ENCODE measurements at regions not wholly inside any gene's neighbourhood (a gene's known extent, or its start where the extent isn't known, plus 50 kb on each side); places are given as distances from the start of the nearest gene placed in this dataset.

- peaks cover 29% of the 10 kb centered on the region for H3K4me1 Mint-ChIP-seq (ENCODE audit: low read depth)
Measured at GRCh38 chr1:10916311-10916710, 96.1 kb upstream of the TARDBP start.

GRCh38 chr1:10916991-10917390 is 95.5 kb upstream of the TARDBP start:
- ATAC-seq (ENCODE audit: poor library complexity) (no peak), DNase-seq (no peak)
- CTCF ChIA-PET, result no interaction called here
- H3K27me3 ChIP-seq (ENCODE audit: control insufficient read depth in 1 of 2, insufficient read depth in 2 of 2, low read length in 2 of 2), result no peaks in the 10 kb centered on the region
- no peaks in the 10 kb centered on the region for H3K36me3 Mint-ChIP-seq (ENCODE audit: low read depth)
- intact Hi-C loops (cut with DNase I, micrococcal nuclease), result loop anchor here in 1 of 2 experiments (2.0 kb wide), 1 partner anchor 16 kb away; no protein-coding TSS in a partner anchor
- no peak overlapping the region for H3K27ac Mint-ChIP-seq
- peak overlapping the region; percentile 4 for H3K4me3 ChIP-seq (ENCODE audit: low read length)
- peaks cover 33% of the 10 kb centered on the region for H3K4me1 ChIP-seq (ENCODE audit: insufficient read depth, low read length)
- H3K9me3 Mint-ChIP-seq, result no peaks in the 10 kb centered on the region
- peak overlapping the region; percentile 50 for H3K4me3 Mint-ChIP-seq
- H3K27me3 Mint-ChIP-seq, result peaks cover 7% of the 10 kb centered on the region
- H3K36me3 ChIP-seq (ENCODE audit: insufficient read depth, low read length), result no peaks in the 10 kb centered on the region
- no peak for TF ChIP-seq CTCF (IDR thresholded peaks at IDR 0.05)
- POLR2A ChIA-PET, result interaction anchor here (0.8 to 2.5 kb wide), 3 partner anchors 15 to 71 kb away, joined by 3 to 7 read pairs (median 3); no protein-coding TSS in a partner anchor
- H3K9me3 ChIP-seq (ENCODE audit: control insufficient read depth in 1 of 2, insufficient read depth in 1 of 2, low read length in 2 of 2), result no peaks in the 10 kb centered on the region
- no peak overlapping the region for H3K27ac ChIP-seq (ENCODE audit: low read depth in 1 of 2, low read length in 2 of 2)
- H3K4me1 Mint-ChIP-seq (ENCODE audit: low read depth), result peaks cover 29% of the 10 kb centered on the region

More at GRCh38 chr1:10916311-10916710, 96.1 kb upstream of the TARDBP start:
- no peak for TF ChIP-seq CTCF (IDR thresholded peaks at IDR 0.05)
- no peak overlapping the region for H3K27ac ChIP-seq (ENCODE audit: low read depth in 1 of 2, low read length in 2 of 2)
- peaks cover 33% of the 10 kb centered on the region for H3K4me1 ChIP-seq (ENCODE audit: insufficient read depth, low read length)
- ChIA-PET CTCF (no interaction called here), POLR2A (interaction anchor here (0.8 kb wide), 1 partner anchor 16 kb away, joined by 3 read pairs; no protein-coding TSS in a partner anchor)
- Mint-ChIP-seq H3K9me3 (no peaks in the 10 kb centered on the region), H3K4me3 (no peak overlapping the region), H3K27me3 (peaks cover 7% of the 10 kb centered on the region), H3K27ac (no peak overlapping the region), H3K36me3 (ENCODE audit: low read depth) (no peaks in the 10 kb centered on the region)
- DNase-seq (no peak), ATAC-seq (ENCODE audit: poor library complexity) (no peak)
- no peaks in the 10 kb centered on the region for H3K36me3 ChIP-seq (ENCODE audit: insufficient read depth, low read length)
- H3K4me3 ChIP-seq (ENCODE audit: low read length), result no peak overlapping the region
- intact Hi-C loops (cut with DNase I, micrococcal nuclease), result loop anchor here in 1 of 2 experiments (2.0 kb wide), 1 partner anchor 16 kb away; no protein-coding TSS in a partner anchor
- no peaks in the 10 kb centered on the region for H3K27me3 ChIP-seq (ENCODE audit: control insufficient read depth in 1 of 2, insufficient read depth in 2 of 2, low read length in 2 of 2)
- H3K9me3 ChIP-seq (ENCODE audit: control insufficient read depth in 1 of 2, insufficient read depth in 1 of 2, low read length in 2 of 2), result no peaks in the 10 kb centered on the region

- no peaks in the 10 kb centered on the region for H3K36me3 ChIP-seq (ENCODE audit: insufficient read depth, low read length)
- ChIA-PET CTCF (interaction anchor here (0.8 to 1.1 kb wide), 2 partner anchors 24 to 488 kb away, joined by 3 read pairs; partner anchors contain the start of gene CENPS), POLR2A (interaction anchor here (1.3 to 2.5 kb wide), 4 partner anchors 14 to 72 kb away, joined by 3 to 7 read pairs (median 4); no protein-coding TSS in a partner anchor)
- no peak for TF ChIP-seq CTCF (IDR thresholded peaks at IDR 0.05)
- Mint-ChIP-seq H3K36me3 (ENCODE audit: low read depth) (no peaks in the 10 kb centered on the region), H3K27ac (peak overlapping the region; percentile 38), H3K4me1 (ENCODE audit: low read depth) (peaks cover 29% of the 10 kb centered on the region), H3K27me3 (peaks cover 7% of the 10 kb centered on the region), H3K9me3 (no peaks in the 10 kb centered on the region), H3K4me3 (peak overlapping the region; percentile 80)
- H3K4me1 ChIP-seq (ENCODE audit: insufficient read depth, low read length), result peaks cover 33% of the 10 kb centered on the region
- DNase-seq, result peak in 3 of 14 experiments; percentile 50 to 55 (median 52)
- no peak overlapping the region for H3K27ac ChIP-seq (ENCODE audit: low read depth in 1 of 2, low read length in 2 of 2)
- peak overlapping the region; percentile 4 for H3K4me3 ChIP-seq (ENCODE audit: low read length)
- peak; percentile 79 for ATAC-seq (ENCODE audit: poor library complexity)
- H3K27me3 ChIP-seq (ENCODE audit: control insufficient read depth in 1 of 2, insufficient read depth in 2 of 2, low read length in 2 of 2), result no peaks in the 10 kb centered on the region
- H3K9me3 ChIP-seq (ENCODE audit: control insufficient read depth in 1 of 2, insufficient read depth in 1 of 2, low read length in 2 of 2), result no peaks in the 10 kb centered on the region
- intact Hi-C loops (cut with DNase I, micrococcal nuclease), result loop anchor here in 1 of 2 experiments (2.0 kb wide), 1 partner anchor 15 kb away; no protein-coding TSS in a partner anchor
Measured at GRCh38 chr1:10917513-10918454, 94.7 kb upstream of the TARDBP start.

All from CD4-positive, alpha-beta T cell (primary cell).